Activated T-helper 2 cell treated with anti-CD3 and anti-CD28 coated beads, Interferon-gamma antibody, Interleukin-2, Interleukin-4, amounts not matched to agents 10 μg/mL and 5 μg/mL and 100 μg/mL, durations not matched to agents 14 hours and 24 hours and 36 hours (primary cell): ENCODE measurements at regions not wholly inside any gene's neighbourhood (a gene's known extent, or its start where the extent isn't known, plus 50 kb on each side); places are given as distances from the start of the nearest gene placed in this dataset.

ENCODE experiments used
- DNase-seq: peaks from one replicate; pipeline ENCODE4 v3.0.0; 2021; ENCODE audit warnings: low spot score
- H3K27ac Mint-ChIP-seq: one replicate; pipeline ENCODE4 v1.8.0; 2021; ENCODE audit warnings: mixed read lengths
- H3K27me3 Mint-ChIP-seq: one replicate; pipeline ENCODE4 v1.8.0; 2021; ENCODE audit warnings: low read depth, mixed read lengths
- H3K36me3 Mint-ChIP-seq: one replicate; pipeline ENCODE4 v1.8.0; 2021; ENCODE audit warnings: low read depth, mixed read lengths
- H3K4me1 Mint-ChIP-seq: one replicate; pipeline ENCODE4 v1.8.0; 2021; ENCODE audit warnings: low read depth, mixed read lengths
- H3K4me3 Mint-ChIP-seq: one replicate; pipeline ENCODE4 v1.8.0; 2021; ENCODE audit warnings: low read depth, mild to moderate bottlenecking, moderate library complexity, mixed read lengths
- H3K9me3 Mint-ChIP-seq: one replicate; pipeline ENCODE4 v1.8.0; 2021; ENCODE audit warnings: mixed read lengths
- intact Hi-C: fragments of 100-400 bp; cut with micrococcal nuclease; formaldehyde crosslinking; loops from one replicate; pipeline ENCODE4 v1.15.1; 2023

- H3K4me3 Mint-ChIP-seq: no peak overlapping the region
- intact Hi-C loops: loop anchor here (5.0 kb wide), 1 partner anchor 131 kb away; no protein-coding TSS in a partner anchor
- no peaks in the 10 kb centered on the region for H3K27me3 Mint-ChIP-seq
- no peaks in the 10 kb centered on the region for H3K36me3 Mint-ChIP-seq
- H3K27ac Mint-ChIP-seq: no peak overlapping the region
- DNase-seq: no peak
- H3K9me3 Mint-ChIP-seq: no peaks in the 10 kb centered on the region
- peaks cover 5% of the 10 kb centered on the region for H3K4me1 Mint-ChIP-seq
Observed at GRCh38 chr2:215611609-215612386, 175.9 kb upstream of the FN1 start.

GRCh38 chr2:215609089-215610032 is 173.5 kb upstream of the FN1 start:
- Mint-ChIP-seq H3K9me3 (no peaks in the 10 kb centered on the region), H3K36me3 (no peaks in the 10 kb centered on the region), H3K4me1 (peaks cover 5% of the 10 kb centered on the region), H3K27me3 (no peaks in the 10 kb centered on the region), H3K4me3 (no peak overlapping the region), H3K27ac (no peak overlapping the region)
- intact Hi-C loops: loop anchor here (5.0 kb wide), 1 partner anchor 133 kb away; no protein-coding TSS in a partner anchor
- DNase-seq: no peak

- intact Hi-C loops: no loop called here
- Mint-ChIP-seq H3K27ac (no peak overlapping the region), H3K4me3 (no peak overlapping the region), H3K36me3 (no peaks in the 10 kb centered on the region), H3K27me3 (peaks cover 1% of the 10 kb centered on the region), H3K9me3 (no peaks in the 10 kb centered on the region), H3K4me1 (peaks cover 5% of the 10 kb centered on the region)
- DNase-seq: no peak
Observed at GRCh38 chr2:215607766-215608165, 171.9 kb upstream of the FN1 start.

GRCh38 chr2:215606219-215606618 is 170.4 kb upstream of the FN1 start:
- no peak overlapping the region for H3K27ac Mint-ChIP-seq
- H3K9me3 Mint-ChIP-seq: no peaks in the 10 kb centered on the region
- intact Hi-C loops: no loop called here
- H3K4me1 Mint-ChIP-seq: no peaks in the 10 kb centered on the region
- H3K36me3 Mint-ChIP-seq: no peaks in the 10 kb centered on the region
- DNase-seq: no peak
- peaks cover 1% of the 10 kb centered on the region for H3K27me3 Mint-ChIP-seq
- H3K4me3 Mint-ChIP-seq: no peak overlapping the region

GRCh38 chr2:215605214-215605613 is 169.3 kb upstream of the FN1 start:
- H3K27me3 Mint-ChIP-seq: peaks cover 1% of the 10 kb centered on the region
- H3K4me1 Mint-ChIP-seq: no peaks in the 10 kb centered on the region
- no peak overlapping the region for H3K27ac Mint-ChIP-seq
- H3K36me3 Mint-ChIP-seq: no peaks in the 10 kb centered on the region
- intact Hi-C loops: no loop called here
- H3K4me3 Mint-ChIP-seq: no peak overlapping the region
- no peaks in the 10 kb centered on the region for H3K9me3 Mint-ChIP-seq
- DNase-seq: no peak

- Mint-ChIP-seq H3K36me3 (no peaks in the 10 kb centered on the region), H3K9me3 (no peaks in the 10 kb centered on the region), H3K4me1 (no peaks in the 10 kb centered on the region), H3K27me3 (peaks cover 1% of the 10 kb centered on the region), H3K4me3 (no peak overlapping the region), H3K27ac (no peak overlapping the region)
- intact Hi-C loops: no loop called here
- no peak for DNase-seq
Observed at GRCh38 chr2:215604606-215605005, 168.7 kb upstream of the FN1 start.

- H3K27ac Mint-ChIP-seq: no peak overlapping the region
- H3K4me1 Mint-ChIP-seq: no peaks in the 10 kb centered on the region
- no peak overlapping the region for H3K4me3 Mint-ChIP-seq
- H3K9me3 Mint-ChIP-seq: no peaks in the 10 kb centered on the region
- H3K36me3 Mint-ChIP-seq: no peaks in the 10 kb centered on the region
- intact Hi-C loops: no loop called here
- no peak for DNase-seq
- H3K27me3 Mint-ChIP-seq: peaks cover 1% of the 10 kb centered on the region
Observed at GRCh38 chr2:215603440-215603839, 167.6 kb upstream of the FN1 start.

- Mint-ChIP-seq H3K9me3 (no peaks in the 10 kb centered on the region), H3K27ac (no peak overlapping the region), H3K36me3 (no peaks in the 10 kb centered on the region), H3K27me3 (peaks cover 1% of the 10 kb centered on the region), H3K4me1 (no peaks in the 10 kb centered on the region), H3K4me3 (no peak overlapping the region)
- intact Hi-C loops: no loop called here
- no peak for DNase-seq
Observed at GRCh38 chr2:215602997-215603396, 167.1 kb upstream of the FN1 start.

GRCh38 chr2:215601990-215602721 is 166.3 kb upstream of the FN1 start:
- Mint-ChIP-seq H3K27me3 (peaks cover 1% of the 10 kb centered on the region), H3K4me3 (no peak overlapping the region), H3K4me1 (no peaks in the 10 kb centered on the region), H3K36me3 (no peaks in the 10 kb centered on the region), H3K27ac (no peak overlapping the region), H3K9me3 (no peaks in the 10 kb centered on the region)
- intact Hi-C loops: no loop called here
- no peak for DNase-seq

- H3K9me3 Mint-ChIP-seq: no peaks in the 10 kb centered on the region
- no peak overlapping the region for H3K27ac Mint-ChIP-seq
- no peak for DNase-seq
- intact Hi-C loops: no loop called here
- no peak overlapping the region for H3K4me3 Mint-ChIP-seq
- H3K27me3 Mint-ChIP-seq: peaks cover 1% of the 10 kb centered on the region
- no peaks in the 10 kb centered on the region for H3K4me1 Mint-ChIP-seq
- H3K36me3 Mint-ChIP-seq: no peaks in the 10 kb centered on the region
Observed at GRCh38 chr2:215601526-215601925, 165.7 kb upstream of the FN1 start.

GRCh38 chr2:215598376-215598975 is 162.6 kb upstream of the FN1 start:
- H3K4me3 Mint-ChIP-seq: no peak overlapping the region
- H3K9me3 Mint-ChIP-seq: no peaks in the 10 kb centered on the region
- no peaks in the 10 kb centered on the region for H3K36me3 Mint-ChIP-seq
- intact Hi-C loops: no loop called here
- no peak for DNase-seq
- H3K4me1 Mint-ChIP-seq: peaks cover 2% of the 10 kb centered on the region
- H3K27ac Mint-ChIP-seq: no peak overlapping the region
- H3K27me3 Mint-ChIP-seq: no peaks in the 10 kb centered on the region

- Mint-ChIP-seq H3K4me1 (peaks cover 2% of the 10 kb centered on the region), H3K4me3 (no peak overlapping the region), H3K27me3 (no peaks in the 10 kb centered on the region), H3K36me3 (no peaks in the 10 kb centered on the region), H3K9me3 (no peaks in the 10 kb centered on the region), H3K27ac (no peak overlapping the region)
- DNase-seq: no peak
- intact Hi-C loops: no loop called here
Observed at GRCh38 chr2:215597577-215597976, 161.7 kb upstream of the FN1 start.
